Amniotic stem cell (primary cell): ENCODE measurements at regions not wholly inside any gene's neighbourhood (a gene's known extent, or its start where the extent isn't known, plus 50 kb on each side); places are given as distances from the start of the nearest gene placed in this dataset.

Source experiments
- DNase-seq: peaks from one replicate; lab custom pipeline; 2025; lab: John Stamatoyannopoulos, UW

DNA sequence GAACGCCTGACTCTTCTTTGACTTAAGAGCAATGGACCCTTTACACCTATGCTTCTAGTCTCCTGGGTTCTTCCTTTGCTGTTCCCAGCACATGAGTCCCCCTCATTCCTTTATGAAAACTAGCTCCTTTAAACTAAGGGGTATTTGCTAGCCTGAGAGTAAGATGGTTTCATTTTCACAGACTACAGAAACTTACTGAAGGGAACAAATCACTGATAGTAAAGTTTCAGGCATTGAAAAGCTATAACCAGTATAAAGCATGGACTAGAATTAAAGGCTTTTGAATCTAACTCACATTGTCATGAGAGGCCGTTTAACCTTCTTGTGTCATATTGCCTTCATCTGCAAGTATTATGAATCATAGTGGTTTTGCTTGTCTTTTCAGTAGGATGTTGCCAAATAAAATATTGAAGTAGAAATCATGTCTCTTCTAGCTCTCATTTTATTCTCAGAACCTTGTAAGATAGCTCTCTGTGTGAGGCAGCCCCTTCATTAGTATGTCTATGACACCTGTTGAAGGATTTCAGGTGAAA lies 765.9 kb downstream of the NR2F2 start:
- DNase-seq, result no peak

DNA sequence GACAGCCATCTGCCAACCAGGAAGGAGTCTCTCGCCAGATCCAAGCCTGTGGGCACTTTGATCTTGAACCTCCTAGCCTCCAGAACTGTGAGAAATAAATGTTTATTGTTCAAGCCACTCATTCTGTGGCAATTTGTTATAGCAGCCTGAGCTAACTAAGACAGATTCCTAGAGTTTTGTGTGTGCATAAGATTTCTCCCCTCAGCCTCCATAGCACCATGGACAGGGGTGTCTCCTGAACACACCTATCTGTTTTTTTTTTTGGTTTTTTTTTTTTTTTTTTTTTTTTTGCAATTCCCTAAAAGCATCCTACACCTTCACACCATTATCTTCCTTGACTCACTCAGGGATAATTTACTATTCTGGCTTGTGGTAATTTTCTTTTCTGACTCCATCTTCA lies 768.5 kb downstream of the NR2F2 start:
- DNase-seq, result no peak

DNA sequence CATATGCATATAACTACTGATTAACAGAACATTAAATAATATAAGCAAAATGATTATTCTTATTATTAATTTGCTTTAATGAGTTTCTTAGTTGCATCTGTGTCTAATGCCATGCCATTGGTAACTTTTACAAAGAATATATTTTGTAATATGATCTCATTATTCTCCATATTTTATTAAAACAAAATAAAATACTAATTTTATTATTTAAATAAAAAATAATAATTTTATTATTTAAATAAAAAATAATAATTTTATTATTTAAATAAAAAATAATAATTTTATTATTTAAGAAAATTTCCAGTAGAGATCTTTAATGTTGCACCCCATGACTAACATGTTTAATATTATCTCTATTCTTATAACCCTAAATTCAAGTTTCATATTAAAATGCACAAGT lies 771.1 kb downstream of the NR2F2 start:
- DNase-seq, result no peak

GRCh38 chr15:97114900-97115760 lies 784.6 kb downstream of the NR2F2 start:
- no peak for DNase-seq

DNA sequence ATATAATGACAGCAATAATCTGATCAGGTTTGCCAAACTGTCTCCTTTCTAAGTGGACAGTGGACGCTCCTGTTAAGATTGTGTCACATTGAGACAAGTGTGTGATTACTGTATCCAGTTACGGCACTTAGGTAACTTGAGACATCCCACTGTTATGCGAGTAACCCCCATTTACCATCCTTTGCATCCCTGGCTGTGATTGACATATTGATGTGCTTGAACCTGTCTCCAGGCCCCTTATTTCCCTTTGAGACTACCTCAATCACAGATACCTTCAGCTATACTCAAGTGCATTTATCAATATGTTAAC lies 785.2 kb downstream of the NR2F2 start:
- no peak for DNase-seq

- DNase-seq, result no peak
These were observed 794.3 kb downstream of the NR2F2 start for GRCh38 chr15:97124790-97125189.

DNA sequence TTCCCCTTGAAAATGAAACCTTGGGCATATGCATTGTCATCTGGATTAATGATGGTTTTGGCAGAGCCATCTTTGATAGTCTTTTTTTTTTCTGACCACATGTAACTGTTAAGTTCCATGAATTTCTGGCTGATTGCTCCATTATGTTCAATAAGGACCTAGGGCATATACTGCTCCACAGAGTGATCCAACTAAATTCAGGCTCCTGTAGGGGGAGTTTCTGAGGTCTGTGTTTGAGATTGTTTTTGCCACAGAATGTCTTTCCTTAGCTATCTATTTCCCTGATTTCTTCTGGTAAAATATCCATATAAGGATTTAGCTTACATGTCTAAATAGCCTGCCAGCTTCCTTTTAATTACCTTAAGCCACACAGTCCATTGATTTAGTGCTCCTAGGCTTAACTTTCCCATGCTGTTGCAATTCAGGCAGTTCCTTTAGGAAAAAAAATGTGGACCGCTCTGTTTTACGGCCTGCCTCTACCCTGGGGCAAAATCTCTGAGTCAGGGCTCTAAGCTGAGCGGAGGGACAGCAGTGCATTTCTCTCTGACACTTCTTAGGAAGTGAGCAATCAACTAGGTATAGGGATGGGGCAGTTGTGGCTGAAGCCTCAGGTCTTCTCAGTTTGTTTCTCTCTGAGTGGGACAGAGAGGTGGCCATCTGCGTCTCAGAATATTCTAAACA lies 796.2 kb downstream of the NR2F2 start:
- no peak for DNase-seq

DNA sequence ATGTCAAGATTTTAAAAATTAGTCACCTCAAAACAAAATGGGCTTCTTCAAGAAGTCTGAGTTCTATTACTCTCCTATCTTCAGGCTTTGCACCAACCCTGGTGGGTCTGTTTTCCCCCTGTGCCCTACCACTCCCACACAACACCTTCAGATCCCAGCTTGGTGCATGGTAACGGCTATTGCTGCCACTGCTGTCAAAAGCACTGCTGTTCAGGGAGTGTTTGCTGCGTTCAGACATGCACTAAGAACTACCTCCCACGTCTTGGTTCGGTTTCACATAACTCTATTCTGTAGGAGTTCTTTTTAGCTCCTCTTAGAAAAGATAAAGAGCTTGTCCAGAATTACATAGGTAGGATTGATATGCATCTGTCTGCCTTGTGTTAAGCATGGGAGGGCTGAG lies 799.2 kb downstream of the NR2F2 start:
- DNase-seq, result no peak

DNA sequence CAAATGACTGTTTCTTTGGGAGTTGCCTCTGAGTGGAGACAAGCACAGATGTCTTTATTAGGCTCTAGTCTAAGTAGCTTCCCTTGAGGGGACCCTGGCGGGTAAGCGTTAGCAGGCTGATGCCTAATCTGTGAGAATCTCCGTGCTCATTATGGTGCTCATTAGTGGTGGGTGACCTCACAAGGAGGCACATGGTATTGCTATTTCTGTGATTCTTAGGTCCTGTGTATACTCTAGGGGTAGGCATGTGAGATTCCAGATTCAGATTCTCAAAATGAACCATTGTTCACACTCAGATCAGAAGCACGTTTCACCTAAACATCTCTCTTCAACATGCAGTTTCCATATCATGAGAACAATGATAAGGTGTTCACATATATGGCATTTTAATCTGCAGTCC lies 809.7 kb downstream of the NR2F2 start:
- no peak for DNase-seq

DNA sequence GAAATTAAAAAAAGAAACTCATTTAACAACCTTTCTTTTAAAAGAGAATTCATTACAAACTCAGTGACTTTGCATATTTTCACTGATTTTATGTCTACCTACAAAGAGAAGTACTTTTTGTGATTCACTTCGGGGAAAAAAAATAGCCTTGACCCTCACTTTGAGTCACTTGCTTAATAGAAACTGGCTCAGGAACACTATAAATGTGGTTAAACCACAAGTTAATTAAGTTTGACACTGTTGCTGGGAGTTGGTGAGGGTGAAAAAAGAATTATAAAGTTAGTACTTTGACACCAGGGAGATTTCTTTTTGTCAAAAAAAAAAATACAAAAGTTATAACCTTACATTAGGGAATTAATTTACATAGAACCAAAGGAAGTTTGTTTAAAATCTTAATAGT lies 810.9 kb downstream of the NR2F2 start:
- DNase-seq, result no peak

GRCh38 chr15:97141871-97142270 lies 811.4 kb downstream of the NR2F2 start:
- DNase-seq, result no peak

DNA sequence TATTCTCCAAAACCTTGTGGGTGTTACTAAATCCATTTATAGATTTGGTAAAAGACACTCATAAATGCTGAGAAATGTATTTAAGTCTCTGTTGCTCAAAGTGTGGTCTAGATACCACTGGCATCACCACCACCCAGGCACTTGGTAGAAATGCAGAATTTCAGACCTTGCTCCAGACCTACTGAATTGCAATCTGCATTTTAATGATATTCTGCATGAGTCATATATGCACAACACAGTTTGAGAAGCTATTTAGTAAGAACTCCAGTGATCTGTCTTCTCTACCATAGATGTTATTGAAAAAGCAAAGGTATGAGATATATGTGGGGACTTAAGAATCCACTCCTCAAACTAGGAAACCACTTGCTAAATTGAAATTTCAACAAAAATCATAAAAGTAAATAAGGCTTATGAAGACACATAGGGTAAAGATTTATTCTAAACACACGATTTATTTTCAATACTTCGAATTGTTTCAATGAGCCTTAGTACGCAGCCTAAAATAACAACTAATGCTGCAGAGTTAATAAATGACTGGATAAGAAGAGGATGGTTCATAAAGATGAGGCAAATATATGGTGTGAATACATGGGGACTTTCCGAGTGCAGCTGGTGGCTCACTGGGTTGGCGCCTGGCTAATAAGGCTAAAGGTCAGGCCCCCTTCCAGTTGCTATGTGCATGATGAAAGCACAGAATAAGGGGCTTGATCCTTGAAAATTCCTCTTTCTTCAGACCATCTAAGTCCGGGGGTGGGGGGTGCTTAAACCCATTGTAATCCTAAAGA lies 813.3 kb downstream of the NR2F2 start:
- no peak for DNase-seq

GRCh38 chr15:97144377-97144711 lies 813.8 kb downstream of the NR2F2 start:
- DNase-seq, result no peak

GRCh38 chr15:97146929-97147870 lies 813.3 kb upstream of the ARRDC4 start:
- DNase-seq, result no peak

DNA sequence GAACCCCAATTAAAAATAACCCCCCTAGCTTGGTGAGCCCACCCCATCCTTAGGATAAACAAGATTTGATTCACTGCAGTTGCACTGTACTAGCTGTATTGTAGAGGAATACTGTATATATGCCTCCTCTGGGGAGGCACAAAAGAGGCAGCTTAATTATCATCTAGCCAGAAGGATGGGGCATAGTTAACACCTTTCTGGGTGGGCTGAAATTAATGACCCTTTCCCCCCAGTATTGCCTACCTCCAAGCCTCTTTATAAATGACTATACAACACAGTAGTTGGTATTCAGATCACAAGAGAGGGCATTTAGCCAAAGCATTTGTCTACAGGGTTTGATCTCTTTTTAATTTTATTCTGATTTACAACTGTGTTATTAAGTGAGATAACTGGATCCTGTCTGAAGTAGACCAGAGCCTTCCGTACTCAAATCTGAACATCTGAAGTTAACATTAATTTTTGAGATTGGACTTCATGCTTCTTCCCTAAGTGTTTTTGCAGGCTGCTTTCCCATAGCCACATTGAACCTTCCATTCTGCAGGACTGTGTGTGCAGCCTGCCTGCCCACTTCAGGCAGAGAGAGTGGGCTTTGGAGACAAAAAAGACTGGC lies 807.0 kb upstream of the ARRDC4 start:
- no peak for DNase-seq

GRCh38 chr15:97156739-97157265 lies 803.7 kb upstream of the ARRDC4 start:
- no peak for DNase-seq

GRCh38 chr15:97162805-97163495 lies 797.6 kb upstream of the ARRDC4 start:
- no peak for DNase-seq

GRCh38 chr15:97165205-97165604 lies 795.3 kb upstream of the ARRDC4 start:
- no peak for DNase-seq

GRCh38 chr15:97168704-97169475 lies 791.6 kb upstream of the ARRDC4 start:
- no peak for DNase-seq

DNA sequence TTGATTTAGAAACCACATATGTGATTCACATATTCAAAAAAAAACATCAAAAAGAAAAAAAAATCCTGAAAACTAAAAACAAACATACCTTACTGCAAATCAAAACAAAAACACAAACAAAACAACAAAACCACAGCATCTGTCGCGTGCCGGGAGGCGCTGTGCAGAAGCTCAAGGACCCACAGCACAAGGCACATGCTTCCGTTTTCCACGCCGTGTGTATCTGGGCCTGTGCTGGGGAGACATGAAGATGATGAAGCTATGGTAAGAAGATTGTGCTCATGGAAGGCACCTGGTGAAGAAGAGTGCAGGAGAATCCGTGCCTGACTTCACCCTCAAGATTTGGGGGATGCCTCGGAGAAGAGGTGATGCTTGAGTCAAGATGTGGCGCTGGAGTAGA lies 788.9 kb upstream of the ARRDC4 start:
- no peak for DNase-seq
